Activated naive CD8-positive, alpha-beta T cell treated with anti-CD3 and anti-CD28 coated beads for 36 hours (primary cell): ENCODE measurements at regions not wholly inside any gene's neighbourhood (a gene's known extent, or its start where the extent isn't known, plus 50 kb on each side); places are given as distances from the start of the nearest gene placed in this dataset.

Source experiments
- DNase-seq: peaks from one replicate; pipeline ENCODE4 v3.0.0; 2021
- H3K27ac Mint-ChIP-seq: one replicate; pipeline ENCODE4 v1.8.0; 2022; ENCODE audit warnings: mild to moderate bottlenecking, moderate library complexity, mixed read lengths
- H3K27me3 Mint-ChIP-seq: one replicate; pipeline ENCODE4 v1.8.0; 2022; ENCODE audit warnings: mild to moderate bottlenecking, mixed read lengths
- H3K36me3 Mint-ChIP-seq: one replicate; pipeline ENCODE4 v1.8.0; 2021; ENCODE audit warnings: mild to moderate bottlenecking, mixed read lengths
- H3K4me1 Mint-ChIP-seq: one replicate; pipeline ENCODE4 v1.8.0; 2021; ENCODE audit warnings: mixed read lengths
- H3K4me3 Mint-ChIP-seq: one replicate; pipeline ENCODE4 v1.8.0; 2022; ENCODE audit warnings: mild to moderate bottlenecking, moderate library complexity, mixed read lengths
- H3K9me3 Mint-ChIP-seq: one replicate; pipeline ENCODE4 v1.8.0; 2022; ENCODE audit warnings: mixed read lengths

- Mint-ChIP-seq H3K4me3 (no peak overlapping the region), H3K27me3 (peaks cover 4% of the 10 kb centered on the region), H3K36me3 (no peaks in the 10 kb centered on the region), H3K27ac (no peak overlapping the region), H3K4me1 (no peaks in the 10 kb centered on the region), H3K9me3 (no peaks in the 10 kb centered on the region)
- no peak for DNase-seq
Measured at GRCh38 chr4:155545456-155545855, 121.2 kb upstream of the GUCY1A1 start.

GRCh38 chr4:155544547-155544946, 122.1 kb upstream of the GUCY1A1 start:
- no peak overlapping the region for H3K27ac Mint-ChIP-seq
- peaks cover 4% of the 10 kb centered on the region for H3K27me3 Mint-ChIP-seq
- H3K36me3 Mint-ChIP-seq, result no peaks in the 10 kb centered on the region

GRCh38 chr4:155543126-155543765, 123.4 kb upstream of the GUCY1A1 start:
- H3K9me3 Mint-ChIP-seq, result no peaks in the 10 kb centered on the region
- no peaks in the 10 kb centered on the region for H3K36me3 Mint-ChIP-seq
- peaks cover 4% of the 10 kb centered on the region for H3K27me3 Mint-ChIP-seq
- DNase-seq, result no peak
- H3K4me1 Mint-ChIP-seq, result no peaks in the 10 kb centered on the region
- no peak overlapping the region for H3K4me3 Mint-ChIP-seq
- H3K27ac Mint-ChIP-seq, result no peak overlapping the region

More at GRCh38 chr4:155544547-155544946, 122.1 kb upstream of the GUCY1A1 start:
- no peaks in the 10 kb centered on the region for H3K4me1 Mint-ChIP-seq
- no peak overlapping the region for H3K4me3 Mint-ChIP-seq
- DNase-seq, result no peak
- H3K9me3 Mint-ChIP-seq, result no peaks in the 10 kb centered on the region

- Mint-ChIP-seq H3K36me3 (no peaks in the 10 kb centered on the region), H3K27ac (no peak overlapping the region), H3K27me3 (peaks cover 4% of the 10 kb centered on the region), H3K4me3 (no peak overlapping the region), H3K4me1 (no peaks in the 10 kb centered on the region), H3K9me3 (no peaks in the 10 kb centered on the region)
- no peak for DNase-seq
Measured at GRCh38 chr4:155542415-155542814, 124.2 kb upstream of the GUCY1A1 start.

GRCh38 chr4:155541716-155542115, 124.9 kb upstream of the GUCY1A1 start:
- Mint-ChIP-seq H3K36me3 (no peaks in the 10 kb centered on the region), H3K4me1 (no peaks in the 10 kb centered on the region), H3K27me3 (peaks cover 4% of the 10 kb centered on the region), H3K27ac (no peak overlapping the region), H3K4me3 (no peak overlapping the region), H3K9me3 (no peaks in the 10 kb centered on the region)
- DNase-seq, result no peak

- Mint-ChIP-seq H3K4me1 (no peaks in the 10 kb centered on the region), H3K9me3 (no peaks in the 10 kb centered on the region), H3K27me3 (peaks cover 4% of the 10 kb centered on the region), H3K27ac (no peak overlapping the region), H3K4me3 (no peak overlapping the region), H3K36me3 (no peaks in the 10 kb centered on the region)
- DNase-seq, result no peak
Measured at GRCh38 chr4:155540698-155541097, 126.0 kb upstream of the GUCY1A1 start.

GRCh38 chr4:155539746-155540145, 126.9 kb upstream of the GUCY1A1 start:
- Mint-ChIP-seq H3K4me3 (no peak overlapping the region), H3K4me1 (no peaks in the 10 kb centered on the region), H3K36me3 (no peaks in the 10 kb centered on the region), H3K9me3 (no peaks in the 10 kb centered on the region), H3K27me3 (peaks cover 4% of the 10 kb centered on the region), H3K27ac (no peak overlapping the region)
- DNase-seq, result no peak

GRCh38 chr4:155535802-155536454, 130.7 kb upstream of the GUCY1A1 start:
- Mint-ChIP-seq H3K36me3 (no peaks in the 10 kb centered on the region), H3K4me3 (no peak overlapping the region), H3K9me3 (no peaks in the 10 kb centered on the region), H3K4me1 (no peaks in the 10 kb centered on the region), H3K27ac (no peak overlapping the region), H3K27me3 (no peaks in the 10 kb centered on the region)
- no peak for DNase-seq

GRCh38 chr4:155532373-155533085, 134.1 kb upstream of the GUCY1A1 start:
- no peak overlapping the region for H3K27ac Mint-ChIP-seq
- no peaks in the 10 kb centered on the region for H3K27me3 Mint-ChIP-seq
- no peaks in the 10 kb centered on the region for H3K9me3 Mint-ChIP-seq
- H3K4me3 Mint-ChIP-seq, result no peak overlapping the region
- no peaks in the 10 kb centered on the region for H3K4me1 Mint-ChIP-seq
- no peaks in the 10 kb centered on the region for H3K36me3 Mint-ChIP-seq
- no peak for DNase-seq

GRCh38 chr4:155530857-155531256, 135.8 kb upstream of the GUCY1A1 start:
- DNase-seq, result no peak
- no peak overlapping the region for H3K27ac Mint-ChIP-seq
- no peaks in the 10 kb centered on the region for H3K27me3 Mint-ChIP-seq
- H3K36me3 Mint-ChIP-seq, result no peaks in the 10 kb centered on the region
- H3K4me3 Mint-ChIP-seq, result no peak overlapping the region
- H3K9me3 Mint-ChIP-seq, result no peaks in the 10 kb centered on the region
- peaks cover 6% of the 10 kb centered on the region for H3K4me1 Mint-ChIP-seq

GRCh38 chr4:155530290-155530689, 136.4 kb upstream of the GUCY1A1 start:
- H3K27me3 Mint-ChIP-seq, result no peaks in the 10 kb centered on the region
- H3K27ac Mint-ChIP-seq, result no peak overlapping the region
- H3K36me3 Mint-ChIP-seq, result no peaks in the 10 kb centered on the region
- no peak overlapping the region for H3K4me3 Mint-ChIP-seq
- H3K9me3 Mint-ChIP-seq, result no peaks in the 10 kb centered on the region
- no peak for DNase-seq
- H3K4me1 Mint-ChIP-seq, result peaks cover 6% of the 10 kb centered on the region

- H3K4me1 Mint-ChIP-seq, result peaks cover 6% of the 10 kb centered on the region
- no peaks in the 10 kb centered on the region for H3K9me3 Mint-ChIP-seq
- no peaks in the 10 kb centered on the region for H3K36me3 Mint-ChIP-seq
- no peak overlapping the region for H3K27ac Mint-ChIP-seq
- no peaks in the 10 kb centered on the region for H3K27me3 Mint-ChIP-seq
- H3K4me3 Mint-ChIP-seq, result no peak overlapping the region
- no peak for DNase-seq
Measured at GRCh38 chr4:155529716-155530115, 136.9 kb upstream of the GUCY1A1 start.

- H3K4me3 Mint-ChIP-seq, result no peak overlapping the region
- H3K9me3 Mint-ChIP-seq, result no peaks in the 10 kb centered on the region
- H3K4me1 Mint-ChIP-seq, result peaks cover 6% of the 10 kb centered on the region
- H3K27me3 Mint-ChIP-seq, result no peaks in the 10 kb centered on the region
- no peaks in the 10 kb centered on the region for H3K36me3 Mint-ChIP-seq
- H3K27ac Mint-ChIP-seq, result no peak overlapping the region
- DNase-seq, result no peak
Measured at GRCh38 chr4:155529272-155529671, 137.4 kb upstream of the GUCY1A1 start.

- Mint-ChIP-seq H3K27me3 (no peaks in the 10 kb centered on the region), H3K27ac (no peak overlapping the region), H3K9me3 (peaks cover 1% of the 10 kb centered on the region)
Measured at GRCh38 chr4:155526452-155527169, 140.0 kb upstream of the GUCY1A1 start.

GRCh38 chr4:155524926-155525455, 141.7 kb upstream of the GUCY1A1 start:
- H3K27me3 Mint-ChIP-seq, result no peaks in the 10 kb centered on the region
- DNase-seq, result no peak
- no peak overlapping the region for H3K4me3 Mint-ChIP-seq
- no peaks in the 10 kb centered on the region for H3K36me3 Mint-ChIP-seq
- H3K9me3 Mint-ChIP-seq, result peaks cover 7% of the 10 kb centered on the region
- H3K4me1 Mint-ChIP-seq, result peaks cover 6% of the 10 kb centered on the region
- no peak overlapping the region for H3K27ac Mint-ChIP-seq

More at GRCh38 chr4:155526452-155527169, 140.0 kb upstream of the GUCY1A1 start:
- no peaks in the 10 kb centered on the region for H3K36me3 Mint-ChIP-seq
- peaks cover 6% of the 10 kb centered on the region for H3K4me1 Mint-ChIP-seq
- H3K4me3 Mint-ChIP-seq, result no peak overlapping the region
- DNase-seq, result no peak
